ENCODE measurements at regions not wholly inside any gene's neighbourhood (a gene's known extent, or its start where the extent isn't known, plus 50 kb on each side); places are given as distances from the start of the nearest gene placed in this dataset.

DNA sequence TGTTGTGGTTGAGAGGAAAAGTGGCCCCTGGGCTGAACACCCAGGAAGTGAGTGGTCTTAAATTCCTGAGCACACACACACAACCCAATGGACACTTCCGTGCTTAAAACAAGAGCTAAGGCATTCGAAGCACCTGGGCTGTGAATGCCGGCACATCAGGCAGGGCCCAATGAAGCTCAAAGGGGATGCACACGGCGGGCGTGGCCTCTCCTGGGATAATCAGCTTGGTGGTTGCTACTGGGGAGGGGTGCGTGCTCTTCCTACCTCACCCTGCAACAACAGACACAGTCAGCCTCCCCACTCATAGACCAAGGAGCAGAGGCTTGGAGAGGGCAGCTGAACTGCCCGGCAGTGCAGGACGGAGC is 115.0 kb upstream of the TCERG1L start:
- in situ Hi-C loops (cut with MboI) (no loop called here), intact Hi-C loops (cut with micrococcal nuclease; ENCODE audit: unreplicated experiment) (no loop called here)
- H3K4me3 ChIP-seq = no peak overlapping the region
- FAIRE-seq = no peak
- CTCF ChIA-PET = no interaction called here
- H2AFZ ChIP-seq (ENCODE audit: control insufficient read depth, low read depth, low read length) = no peak overlapping the region
- BruUV-seq (replicated peaks) = no TSS peak
- no peak for ATAC-seq
- SMC1A ChIA-PET (ENCODE audit: uncharacterized antibody, unreplicated experiment) = no interaction called here
- H3K9ac ChIP-seq (ENCODE audit: control insufficient read depth, insufficient read depth, low read length) = no peak overlapping the region
- no peaks in the 10 kb centered on the region for H3K36me3 ChIP-seq (ENCODE audit: control insufficient read depth in 2 of 2, insufficient read depth in 2 of 2, low read length in 1 of 2)
- H3K4me2 ChIP-seq (ENCODE audit: control insufficient read depth, insufficient read depth) = no peak overlapping the region
- no peaks in the 10 kb centered on the region for H3K27me3 ChIP-seq (replicated peaks in 1 of 2; ENCODE audit: control insufficient read depth in 2 of 2, insufficient read depth in 2 of 2, low read length in 1 of 2)
- no peak overlapping the region for H3K27ac ChIP-seq (ENCODE audit: control insufficient read depth, insufficient read depth)
- no peak for DNase-seq (ENCODE audit: low read depth, low spot score)
- H3K79me2 ChIP-seq (ENCODE audit: control insufficient read depth, insufficient read depth, low read length) = no peaks in the 10 kb centered on the region
- 35% methylated on average over 9 of the region's 9 CpGs for WGBS (ENCODE audit: insufficient coverage, insufficient replicate concordance, low lambda C conversion rate, missing lambda C conversion rate)
- RAD21 ChIA-PET (ENCODE audit: unreplicated experiment) = no interaction called here
- TF ChIP-seq, protein P1, sequence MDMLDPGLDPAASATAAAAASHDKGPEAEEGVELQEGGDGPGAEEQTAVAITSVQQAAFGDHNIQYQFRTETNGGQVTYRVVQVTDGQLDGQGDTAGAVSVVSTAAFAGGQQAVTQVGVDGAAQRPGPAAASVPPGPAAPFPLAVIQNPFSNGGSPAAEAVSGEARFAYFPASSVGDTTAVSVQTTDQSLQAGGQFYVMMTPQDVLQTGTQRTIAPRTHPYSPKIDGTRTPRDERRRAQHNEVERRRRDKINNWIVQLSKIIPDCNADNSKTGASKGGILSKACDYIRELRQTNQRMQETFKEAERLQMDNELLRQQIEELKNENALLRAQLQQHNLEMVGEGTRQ (IDR thresholded peaks at IDR 0.05; ENCODE audit: borderline replicate concordance, low read depth, low read length) = no peak
- no peak for TF ChIP-seq ETV6 (conservative IDR thresholded peaks at IDR 0.05 in 1 of 2, IDR thresholded peaks at IDR 0.05 in 1 of 2; ENCODE audit: borderline replicate concordance in 1 of 2, low read depth in 1 of 2)
- no peak for TF ChIP-seq CHD1 (IDR thresholded peaks at IDR 0.05; ENCODE audit: low read depth, low read length)
- no peak for TF ChIP-seq NFIC (IDR thresholded peaks at IDR 0.05; ENCODE audit: low read depth, low read length)
- TF ChIP-seq, protein P2, sequence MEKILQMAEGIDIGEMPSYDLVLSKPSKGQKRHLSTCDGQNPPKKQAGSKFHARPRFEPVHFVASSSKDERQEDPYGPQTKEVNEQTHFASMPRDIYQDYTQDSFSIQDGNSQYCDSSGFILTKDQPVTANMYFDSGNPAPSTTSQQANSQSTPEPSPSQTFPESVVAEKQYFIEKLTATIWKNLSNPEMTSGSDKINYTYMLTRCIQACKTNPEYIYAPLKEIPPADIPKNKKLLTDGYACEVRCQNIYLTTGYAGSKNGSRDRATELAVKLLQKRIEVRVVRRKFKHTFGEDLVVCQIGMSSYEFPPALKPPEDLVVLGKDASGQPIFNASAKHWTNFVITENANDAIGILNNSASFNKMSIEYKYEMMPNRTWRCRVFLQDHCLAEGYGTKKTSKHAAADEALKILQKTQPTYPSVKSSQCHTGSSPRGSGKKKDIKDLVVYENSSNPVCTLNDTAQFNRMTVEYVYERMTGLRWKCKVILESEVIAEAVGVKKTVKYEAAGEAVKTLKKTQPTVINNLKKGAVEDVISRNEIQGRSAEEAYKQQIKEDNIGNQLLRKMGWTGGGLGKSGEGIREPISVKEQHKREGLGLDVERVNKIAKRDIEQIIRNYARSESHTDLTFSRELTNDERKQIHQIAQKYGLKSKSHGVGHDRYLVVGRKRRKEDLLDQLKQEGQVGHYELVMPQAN (conservative IDR thresholded peaks at IDR 0.05) = no peak
- no peak for TF ChIP-seq TARDBP (IDR thresholded peaks at IDR 0.05; ENCODE audit: borderline replicate concordance)
- TF ChIP-seq FOS (IDR thresholded peaks at IDR 0.05; ENCODE audit: borderline replicate concordance, extremely low read depth, insufficient read length) = no peak
- no peak for TF ChIP-seq SMC3 (IDR thresholded peaks at IDR 0.05; ENCODE audit: borderline replicate concordance, low read length)
- TF ChIP-seq, protein P3, sequence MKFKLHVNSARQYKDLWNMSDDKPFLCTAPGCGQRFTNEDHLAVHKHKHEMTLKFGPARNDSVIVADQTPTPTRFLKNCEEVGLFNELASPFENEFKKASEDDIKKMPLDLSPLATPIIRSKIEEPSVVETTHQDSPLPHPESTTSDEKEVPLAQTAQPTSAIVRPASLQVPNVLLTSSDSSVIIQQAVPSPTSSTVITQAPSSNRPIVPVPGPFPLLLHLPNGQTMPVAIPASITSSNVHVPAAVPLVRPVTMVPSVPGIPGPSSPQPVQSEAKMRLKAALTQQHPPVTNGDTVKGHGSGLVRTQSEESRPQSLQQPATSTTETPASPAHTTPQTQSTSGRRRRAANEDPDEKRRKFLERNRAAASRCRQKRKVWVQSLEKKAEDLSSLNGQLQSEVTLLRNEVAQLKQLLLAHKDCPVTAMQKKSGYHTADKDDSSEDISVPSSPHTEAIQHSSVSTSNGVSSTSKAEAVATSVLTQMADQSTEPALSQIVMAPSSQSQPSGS (IDR thresholded peaks at IDR 0.05; ENCODE audit: low read length) = no peak
- TF ChIP-seq EP300 (IDR thresholded peaks at IDR 0.05; ENCODE audit: borderline replicate concordance in 1 of 2, control insufficient read depth in 1 of 2, low read depth in 2 of 2, low read length in 2 of 2) = no peak
- no peak for TF ChIP-seq BHLHE40 (IDR thresholded peaks at IDR 0.05; ENCODE audit: borderline replicate concordance in 1 of 2, low read depth in 2 of 2, low read length in 1 of 2)
- TF ChIP-seq MYC (IDR thresholded peaks at IDR 0.05; ENCODE audit: insufficient read depth, insufficient read length, insufficient replicate concordance, low read length, severe bottlenecking) = no peak
- no peaks in the 10 kb centered on the region for H4K20me1 ChIP-seq (ENCODE audit: control insufficient read depth, insufficient read depth)
- POLR2A ChIA-PET = no interaction called here
- H3K9me3 ChIP-seq (replicated peaks; ENCODE audit: control insufficient read depth, insufficient read depth, low read length) = no peaks in the 10 kb centered on the region
- H3K4me1 ChIP-seq (ENCODE audit: control insufficient read depth, insufficient read depth, low read length) = no peaks in the 10 kb centered on the region
